GM10266 (cell line): ENCODE measurements at regions not wholly inside any gene's neighbourhood (a gene's known extent, or its start where the extent isn't known, plus 50 kb on each side); places are given as distances from the start of the nearest gene placed in this dataset.
A peak's percentile ranks its signal among the peaks of the same experiment; 100 is the strongest.

Experiments
- DNase-seq: peaks from one replicate; pipeline ENCODE4 v3.0.0; 2012; ENCODE audit errors: extremely low spot score
- TF ChIP-seq, protein P1 (sequence below): IDR thresholded peaks from 2 replicates; pipeline ENCODE4 v1.5.1; 2012; ENCODE audit warnings: mild to moderate bottlenecking, low read depth; ENCODE audit not compliant: control insufficient read depth, insufficient read depth; ENCODE audit errors: missing control alignments

- DNase-seq: no peak
- TF ChIP-seq, protein P1, sequence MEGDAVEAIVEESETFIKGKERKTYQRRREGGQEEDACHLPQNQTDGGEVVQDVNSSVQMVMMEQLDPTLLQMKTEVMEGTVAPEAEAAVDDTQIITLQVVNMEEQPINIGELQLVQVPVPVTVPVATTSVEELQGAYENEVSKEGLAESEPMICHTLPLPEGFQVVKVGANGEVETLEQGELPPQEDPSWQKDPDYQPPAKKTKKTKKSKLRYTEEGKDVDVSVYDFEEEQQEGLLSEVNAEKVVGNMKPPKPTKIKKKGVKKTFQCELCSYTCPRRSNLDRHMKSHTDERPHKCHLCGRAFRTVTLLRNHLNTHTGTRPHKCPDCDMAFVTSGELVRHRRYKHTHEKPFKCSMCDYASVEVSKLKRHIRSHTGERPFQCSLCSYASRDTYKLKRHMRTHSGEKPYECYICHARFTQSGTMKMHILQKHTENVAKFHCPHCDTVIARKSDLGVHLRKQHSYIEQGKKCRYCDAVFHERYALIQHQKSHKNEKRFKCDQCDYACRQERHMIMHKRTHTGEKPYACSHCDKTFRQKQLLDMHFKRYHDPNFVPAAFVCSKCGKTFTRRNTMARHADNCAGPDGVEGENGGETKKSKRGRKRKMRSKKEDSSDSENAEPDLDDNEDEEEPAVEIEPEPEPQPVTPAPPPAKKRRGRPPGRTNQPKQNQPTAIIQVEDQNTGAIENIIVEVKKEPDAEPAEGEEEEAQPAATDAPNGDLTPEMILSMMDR: no peak
Observed at GRCh38 chr9:107173422-107174180, 109.5 kb upstream of the RAD23B start.

- TF ChIP-seq, protein P1: no peak
- no peak for DNase-seq
Observed at GRCh38 chr9:107174441-107174840, 108.6 kb upstream of the RAD23B start.

- no peak for DNase-seq
- TF ChIP-seq, protein P1: no peak
Observed at GRCh38 chr9:107175041-107175440, 108.0 kb upstream of the RAD23B start.

GRCh38 chr9:107175816-107176435, 107.2 kb upstream of the RAD23B start:
- no peak for DNase-seq
- TF ChIP-seq, protein P1: no peak

DNA sequence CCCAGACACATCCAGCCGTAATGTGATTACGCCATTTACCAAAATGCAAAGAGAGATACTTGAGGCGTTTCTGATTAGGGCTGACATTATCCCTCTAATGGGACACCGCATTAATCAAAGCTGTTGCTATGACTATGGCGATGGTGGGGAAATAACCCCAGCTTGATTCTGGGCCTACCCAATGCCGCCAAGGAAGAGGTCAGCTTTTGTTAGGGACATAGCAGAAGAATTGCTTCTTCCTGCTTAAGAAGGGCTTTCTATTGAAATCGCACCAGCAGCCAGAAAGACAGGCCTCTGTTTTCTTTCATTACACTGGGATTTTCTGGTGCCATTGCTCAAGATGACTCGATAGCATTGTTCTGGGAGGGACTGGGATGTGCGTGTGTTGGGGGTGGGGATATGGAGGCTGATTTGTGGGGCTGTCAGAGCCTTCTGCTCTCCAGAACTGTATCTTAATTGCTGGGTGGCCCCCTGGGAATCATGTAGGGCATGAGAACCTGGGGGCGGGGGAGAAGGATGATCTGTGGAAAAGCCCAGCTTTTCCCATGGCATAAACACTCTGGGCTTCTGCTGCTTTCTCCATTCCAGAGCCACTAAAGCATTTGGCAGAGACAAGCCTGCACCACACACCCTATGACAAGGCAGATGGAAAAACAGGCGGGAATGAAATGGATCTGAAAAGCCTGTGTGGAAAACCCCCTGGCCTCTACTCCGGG, 106.5 kb upstream of the RAD23B start:
- TF ChIP-seq, protein P1: no peak
- no peak for DNase-seq

DNA sequence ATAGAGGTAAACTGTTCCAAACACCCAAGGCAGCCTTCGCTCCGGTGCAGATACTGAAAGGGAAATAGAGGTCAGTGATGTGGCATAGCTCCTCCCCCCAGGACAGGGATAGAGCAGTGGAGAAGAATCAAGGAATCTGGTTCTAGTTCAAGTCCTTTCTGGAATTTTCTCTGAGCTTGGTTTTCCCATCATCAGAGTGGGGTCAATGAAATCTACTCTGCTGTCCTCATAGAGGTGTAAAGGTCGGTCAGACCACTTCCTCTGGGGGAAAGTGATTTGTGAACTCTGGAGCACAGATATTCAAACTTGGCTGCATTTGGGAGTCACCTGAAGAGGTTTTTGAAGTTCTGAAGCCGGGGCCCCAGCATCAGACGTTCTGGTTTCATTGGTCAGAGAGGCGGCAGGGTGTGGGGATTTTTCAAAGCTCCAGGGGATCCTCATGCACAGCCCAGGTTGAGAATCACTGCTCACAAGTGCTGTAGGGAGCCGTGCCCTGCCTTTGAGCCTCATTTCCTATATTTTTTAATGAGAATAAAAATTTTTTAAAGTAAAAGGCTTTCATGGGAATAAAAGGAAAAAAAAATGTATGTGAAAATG, 105.7 kb upstream of the RAD23B start:
- DNase-seq: peak; percentile 7
- TF ChIP-seq, protein P1: no peak

DNA sequence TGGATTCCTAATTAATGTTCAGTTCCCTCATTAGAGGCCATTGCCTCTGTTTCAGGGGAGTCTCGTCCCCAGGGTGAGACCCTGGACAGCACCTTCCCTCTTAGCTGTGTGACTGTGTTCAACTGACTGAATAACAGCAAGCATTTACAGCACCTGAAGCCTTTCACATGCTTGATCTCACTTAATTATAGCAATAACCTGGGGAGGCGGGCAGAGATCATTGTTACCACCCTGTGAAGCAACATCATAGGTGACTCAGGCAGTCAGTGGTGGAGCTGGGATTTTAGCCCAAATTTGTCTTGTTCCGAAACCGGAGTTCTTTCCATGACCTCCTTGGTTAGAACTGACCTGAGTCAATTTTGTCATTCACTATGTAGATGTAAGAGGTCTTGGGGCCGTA, 105.2 kb upstream of the RAD23B start:
- TF ChIP-seq, protein P1: no peak
- no peak for DNase-seq
